Caco-2 (cell line): ENCODE measurements at regions not wholly inside any gene's neighbourhood (a gene's known extent, or its start where the extent isn't known, plus 50 kb on each side); places are given as distances from the start of the nearest gene placed in this dataset.
A peak's percentile ranks its signal among the peaks of the same experiment; 100 is the strongest.

Experiments
- BruUV-seq: library from RNA; stranded (reverse); fragments of 400-500 nt; replicated peaks from 2 replicates; lab custom pipeline; 2021; lab: Mats Ljungman, UMichigan
- CTCF ChIA-PET: fragments of 300-600 bp; sonication (Branson Sonifier 250); formaldehyde crosslinking; loops from one replicate; lab custom pipeline; 2022; ENCODE audit warnings: antibody characterized with exemption; lab: Charles Lee
- POLR2A ChIA-PET: fragments of 300-600 bp; sonication (Branson Sonifier 250); formaldehyde crosslinking; loops from one replicate; lab custom pipeline; 2022; ENCODE audit warnings: antibody characterized with exemption; lab: Charles Lee
- DNase-seq, 2 experiments: peaks; one replicate each; pipeline versions ENCODE4 v3.0.0 to v3.0.0-alpha.2; 2020 to 2022
- H3K27me3 ChIP-seq: replicated peaks from 2 replicates; pipeline ENCODE4 v1.6.0; 2011; ENCODE audit warnings: low read length; ENCODE audit not compliant: control insufficient read depth, insufficient read depth
- H3K36me3 ChIP-seq: 2 replicates; pipeline ENCODE4 v1.5.1; 2011; ENCODE audit warnings: low read length; ENCODE audit not compliant: control insufficient read depth, insufficient read depth
- H3K4me1 ChIP-seq: fragments of 250-450 bp; sonication (Bioruptor Pico); 2 replicates; pipeline ENCODE4 v1.5.1; 2020; ENCODE audit warnings: mild to moderate bottlenecking
- H3K4me3 ChIP-seq: 2 replicates; pipeline ENCODE4 v1.5.1; 2011; ENCODE audit warnings: low read depth, mild to moderate bottlenecking, control low read depth, low read length
- H3K9me3 ChIP-seq: fragments of 250-450 bp; sonication (Bioruptor Pico); 2 replicates; pipeline ENCODE4 v1.5.1; 2020; ENCODE audit warnings: mild to moderate bottlenecking, moderate library complexity
- H3K27ac Mint-ChIP-seq: one replicate; pipeline ENCODE4 v1.8.0; 2022; ENCODE audit warnings: mixed read lengths; ENCODE audit not compliant: unreplicated experiment
- H3K27me3 Mint-ChIP-seq: one replicate; pipeline ENCODE4 v1.8.0; 2022; ENCODE audit warnings: mixed read lengths; ENCODE audit not compliant: insufficient read depth, unreplicated experiment
- H3K36me3 Mint-ChIP-seq: one replicate; pipeline ENCODE4 v1.8.0; 2022; ENCODE audit warnings: mild to moderate bottlenecking, mixed read lengths; ENCODE audit not compliant: insufficient read depth, unreplicated experiment
- H3K4me1 Mint-ChIP-seq: one replicate; pipeline ENCODE4 v1.8.0; 2022; ENCODE audit warnings: low read depth, mixed read lengths; ENCODE audit not compliant: unreplicated experiment
- H3K4me3 Mint-ChIP-seq: one replicate; pipeline ENCODE4 v1.8.0; 2022; ENCODE audit warnings: mild to moderate bottlenecking, moderate library complexity, mixed read lengths; ENCODE audit not compliant: unreplicated experiment
- H3K9me3 Mint-ChIP-seq: one replicate; pipeline ENCODE4 v1.8.0; 2022; ENCODE audit warnings: mixed read lengths; ENCODE audit not compliant: unreplicated experiment
- intact Hi-C: fragments of 100-400 bp; cut with micrococcal nuclease; formaldehyde crosslinking; loops from one replicate; pipeline ENCODE4 v1.10.0; 2022; ENCODE audit not compliant: unreplicated experiment
- TF ChIP-seq, protein P1 (sequence below), 2 experiments: fragments of 200-600 bp in 1 of 2; IDR thresholded peaks; 1 replicate in 1 of 2; 2 replicates in 1 of 2; pipeline versions ENCODE4 v1.5.1 to v1.8.0; 2011 to 2022; ENCODE audit warnings: antibody characterized with exemption in 1 of 2, control low read depth in 1 of 2, inconsistent platforms in 1 of 2, low read depth in 1 of 2, low read length in 1 of 2, mild to moderate bottlenecking in 1 of 2, moderate library complexity in 1 of 2; ENCODE audit not compliant: insufficient read depth in 1 of 2, severe bottlenecking in 1 of 2, unreplicated experiment in 1 of 2

DNA sequence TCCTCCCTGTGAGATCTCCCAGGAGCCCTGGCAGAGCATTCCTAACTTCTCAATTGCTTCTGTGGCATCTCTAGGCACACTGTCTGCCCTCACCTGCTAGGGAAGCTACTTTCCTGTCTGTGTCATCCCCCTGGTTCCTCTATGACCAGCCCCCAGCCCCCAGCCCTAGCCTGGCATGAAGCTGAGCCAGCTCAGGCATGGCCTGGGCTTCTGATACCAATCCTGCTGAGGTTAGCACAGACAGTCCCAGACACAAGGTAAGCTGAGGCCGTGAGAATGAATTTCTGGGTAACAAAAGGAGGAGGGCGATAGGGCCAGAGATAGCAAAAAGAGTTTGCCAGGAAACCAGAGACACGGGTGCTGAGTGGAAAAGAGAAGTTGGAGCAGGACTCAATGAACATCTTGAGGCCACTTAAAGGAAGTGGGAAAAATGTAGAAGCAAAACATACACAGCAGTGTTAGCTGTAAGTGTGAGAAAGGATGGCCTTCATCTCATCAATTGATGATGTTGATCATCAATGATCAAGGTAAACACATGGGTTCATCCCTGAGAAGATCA is 87.6 kb upstream of the PICALM start:
- H3K36me3 ChIP-seq, result no peaks in the 10 kb centered on the region
- DNase-seq, result no peak
- TF ChIP-seq, protein P1, sequence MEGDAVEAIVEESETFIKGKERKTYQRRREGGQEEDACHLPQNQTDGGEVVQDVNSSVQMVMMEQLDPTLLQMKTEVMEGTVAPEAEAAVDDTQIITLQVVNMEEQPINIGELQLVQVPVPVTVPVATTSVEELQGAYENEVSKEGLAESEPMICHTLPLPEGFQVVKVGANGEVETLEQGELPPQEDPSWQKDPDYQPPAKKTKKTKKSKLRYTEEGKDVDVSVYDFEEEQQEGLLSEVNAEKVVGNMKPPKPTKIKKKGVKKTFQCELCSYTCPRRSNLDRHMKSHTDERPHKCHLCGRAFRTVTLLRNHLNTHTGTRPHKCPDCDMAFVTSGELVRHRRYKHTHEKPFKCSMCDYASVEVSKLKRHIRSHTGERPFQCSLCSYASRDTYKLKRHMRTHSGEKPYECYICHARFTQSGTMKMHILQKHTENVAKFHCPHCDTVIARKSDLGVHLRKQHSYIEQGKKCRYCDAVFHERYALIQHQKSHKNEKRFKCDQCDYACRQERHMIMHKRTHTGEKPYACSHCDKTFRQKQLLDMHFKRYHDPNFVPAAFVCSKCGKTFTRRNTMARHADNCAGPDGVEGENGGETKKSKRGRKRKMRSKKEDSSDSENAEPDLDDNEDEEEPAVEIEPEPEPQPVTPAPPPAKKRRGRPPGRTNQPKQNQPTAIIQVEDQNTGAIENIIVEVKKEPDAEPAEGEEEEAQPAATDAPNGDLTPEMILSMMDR (IDR thresholded peaks at IDR 0.05; ENCODE audit: insufficient read depth in 1 of 2, low read depth in 1 of 2, low read length in 1 of 2, severe bottlenecking in 1 of 2, unreplicated experiment in 1 of 2), result no peak
- H3K27me3 Mint-ChIP-seq, result no peaks in the 10 kb centered on the region
- H3K4me3 ChIP-seq, result no peak overlapping the region
- peak overlapping the region; percentile 23 for H3K27ac Mint-ChIP-seq
- H3K9me3 Mint-ChIP-seq, result no peaks in the 10 kb centered on the region
- H3K4me1 Mint-ChIP-seq, result peaks cover 39% of the 10 kb centered on the region
- H3K27me3 ChIP-seq, result no peaks in the 10 kb centered on the region
- no TSS peak for BruUV-seq
- H3K9me3 ChIP-seq, result no peaks in the 10 kb centered on the region
- intact Hi-C loops, result no loop called here
- peaks cover 48% of the 10 kb centered on the region for H3K4me1 ChIP-seq
- CTCF ChIA-PET, result no interaction called here
- H3K4me3 Mint-ChIP-seq, result no peak overlapping the region
- H3K36me3 Mint-ChIP-seq, result no peaks in the 10 kb centered on the region
- POLR2A ChIA-PET, result no interaction called here

DNA sequence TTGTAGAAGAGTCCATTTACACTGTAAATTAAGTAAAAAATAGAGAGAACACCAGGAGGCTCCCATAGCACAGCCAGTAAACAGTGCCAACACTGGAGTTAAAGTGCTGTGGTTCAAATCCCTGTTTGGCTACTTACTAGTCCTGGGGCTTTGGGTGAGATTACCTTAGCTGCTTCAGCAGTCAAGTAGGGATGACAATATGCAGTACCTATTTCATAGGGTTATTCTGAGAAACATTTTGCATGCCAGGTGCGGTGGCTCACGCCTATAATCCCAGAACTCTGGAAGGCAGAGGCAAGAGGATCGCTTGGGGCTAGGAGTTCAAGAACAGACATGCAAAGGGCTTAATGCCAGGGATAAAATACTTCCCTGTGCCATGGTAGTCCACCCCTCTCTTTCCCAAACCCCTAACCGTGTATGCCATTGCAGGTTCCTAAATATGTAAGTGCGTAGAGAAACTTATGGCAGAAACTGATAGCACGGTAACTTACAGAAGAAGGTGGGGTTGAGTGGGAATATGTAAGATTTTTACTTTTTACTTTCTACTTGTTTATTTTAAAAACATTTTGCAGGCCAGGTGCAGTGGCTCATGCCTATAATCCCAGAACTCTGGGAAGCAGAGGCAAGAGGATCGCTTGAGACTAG is 86.4 kb upstream of the PICALM start:
- Mint-ChIP-seq H3K36me3 (no peaks in the 10 kb centered on the region), H3K4me3 (no peak overlapping the region), H3K9me3 (no peaks in the 10 kb centered on the region), H3K4me1 (peaks cover 39% of the 10 kb centered on the region), H3K27ac (no peak overlapping the region), H3K27me3 (no peaks in the 10 kb centered on the region)
- Histone ChIP-seq H3K9me3 (no peaks in the 10 kb centered on the region), H3K4me3 (no peak overlapping the region), H3K36me3 (no peaks in the 10 kb centered on the region), H3K27me3 (no peaks in the 10 kb centered on the region), H3K4me1 (peaks cover 48% of the 10 kb centered on the region)
- ChIA-PET POLR2A (no interaction called here), CTCF (no interaction called here)
- no TSS peak for BruUV-seq
- intact Hi-C loops, result loop anchor here (1.0 kb wide), 1 partner anchor 9 kb away; no protein-coding TSS in a partner anchor
- DNase-seq, result no peak
- TF ChIP-seq, protein P1 (IDR thresholded peaks at IDR 0.05; ENCODE audit: insufficient read depth in 1 of 2, low read depth in 1 of 2, low read length in 1 of 2, severe bottlenecking in 1 of 2, unreplicated experiment in 1 of 2), result no peak

DNA sequence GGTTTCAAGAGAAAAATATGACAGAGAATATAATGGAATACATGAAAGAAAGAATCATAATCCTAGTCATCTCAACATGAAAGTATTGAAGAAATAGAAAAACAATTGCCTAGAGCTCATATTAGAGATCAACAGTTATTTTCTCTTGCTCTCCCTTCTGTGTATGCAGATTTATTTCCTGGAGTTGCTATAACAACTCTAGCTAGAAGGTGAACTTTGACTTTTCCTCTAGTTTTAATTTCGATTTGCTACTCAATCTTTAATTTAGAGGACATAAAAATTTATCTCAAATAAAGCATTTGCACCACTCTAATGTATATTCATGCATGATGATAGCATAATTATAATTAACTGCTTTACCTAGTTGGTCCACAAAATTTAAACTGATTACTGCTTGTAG is 84.6 kb upstream of the PICALM start:
- no TSS peak for BruUV-seq
- Mint-ChIP-seq H3K4me1 (peaks cover 26% of the 10 kb centered on the region), H3K4me3 (no peak overlapping the region), H3K27me3 (no peaks in the 10 kb centered on the region), H3K27ac (no peak overlapping the region), H3K36me3 (no peaks in the 10 kb centered on the region), H3K9me3 (no peaks in the 10 kb centered on the region)
- intact Hi-C loops, result no loop called here
- no peak overlapping the region for H3K4me3 ChIP-seq
- ChIA-PET CTCF (no interaction called here), POLR2A (no interaction called here)
- H3K4me1 ChIP-seq, result peaks cover 30% of the 10 kb centered on the region
- TF ChIP-seq, protein P1 (IDR thresholded peaks at IDR 0.05; ENCODE audit: insufficient read depth in 1 of 2, low read depth in 1 of 2, low read length in 1 of 2, severe bottlenecking in 1 of 2, unreplicated experiment in 1 of 2), result no peak
- no peaks in the 10 kb centered on the region for H3K27me3 ChIP-seq
- DNase-seq, result no peak
- no peaks in the 10 kb centered on the region for H3K9me3 ChIP-seq
- no peaks in the 10 kb centered on the region for H3K36me3 ChIP-seq
